GM18907 (cell line): ENCODE measurements at regions not wholly inside any gene's neighbourhood (a gene's known extent, or its start where the extent isn't known, plus 50 kb on each side); places are given as distances from the start of the nearest gene placed in this dataset.
"Not testable (repeated sequence)": the region's sequence is repeated elsewhere in the genome, so short reads cannot be mapped to it uniquely, and the experiment has no call there.

ENCODE experiments used
- ATAC-seq: cut with Tn5 transposase; IDR thresholded peaks from one replicate; pipeline ENCODE4 v1.9.1; 2021; ENCODE audit warnings: mild to moderate bottlenecking, moderate library complexity; ENCODE audit not compliant: unreplicated experiment

DNA sequence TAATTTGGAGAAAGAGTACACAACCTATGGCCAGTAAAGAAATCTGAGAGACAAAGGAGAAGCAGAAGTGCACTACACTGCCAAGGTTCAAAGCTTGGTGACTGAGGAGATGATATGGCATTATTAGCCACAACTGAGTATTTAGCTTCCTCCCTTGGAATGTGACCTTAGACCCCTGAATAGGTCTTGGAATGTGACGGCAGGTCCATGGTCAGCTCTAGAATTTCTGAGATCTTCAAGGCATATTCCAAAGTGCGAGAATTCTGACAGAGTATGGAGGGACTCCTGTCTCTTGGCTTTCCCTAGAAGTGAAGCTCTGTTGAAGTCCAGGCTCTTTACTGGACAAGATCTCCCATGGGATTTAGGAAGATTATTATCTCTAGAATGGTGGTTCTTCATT, 130.0 kb upstream of the FN1 start:
- no peak for ATAC-seq

DNA sequence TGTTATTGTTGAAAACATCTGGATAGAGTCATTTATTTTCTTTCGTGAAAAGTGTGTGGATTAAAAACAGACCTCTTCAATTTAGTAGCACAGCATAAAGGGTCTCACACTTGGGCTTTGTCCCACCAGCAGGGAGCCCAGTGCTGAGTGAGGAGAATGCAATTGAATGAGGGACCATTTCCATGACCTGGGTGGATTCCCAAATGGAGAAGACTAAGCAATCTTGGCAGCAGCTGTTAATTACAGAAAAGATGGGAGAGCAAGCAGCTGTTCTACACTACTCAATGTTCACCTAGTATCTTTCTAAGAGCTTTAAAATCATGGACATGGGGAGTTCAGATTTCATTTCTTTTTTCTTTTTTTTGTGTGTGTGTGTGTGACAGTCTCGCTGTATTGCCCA, 121.8 kb upstream of the FN1 start:
- ATAC-seq, result no peak

DNA sequence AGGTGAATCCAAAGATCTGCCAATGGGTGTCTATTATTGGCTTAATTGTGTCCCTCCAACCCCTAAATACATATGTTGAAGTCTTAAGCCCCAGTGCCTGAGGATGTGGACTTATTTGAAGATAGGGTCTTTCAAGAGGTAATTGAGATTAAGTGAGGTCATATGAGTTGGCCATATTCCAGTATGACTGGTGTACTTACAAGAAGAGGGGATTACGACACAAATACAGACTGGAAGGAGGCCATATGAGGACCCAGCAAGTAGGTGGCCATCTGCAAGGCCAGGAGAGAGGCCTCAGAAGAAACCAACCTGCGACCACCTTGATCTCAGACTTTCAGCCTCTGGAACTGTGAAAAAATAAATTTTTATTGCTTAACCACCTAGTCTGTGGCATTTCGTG, 121.1 kb upstream of the FN1 start:
- ATAC-seq, result no peak

DNA sequence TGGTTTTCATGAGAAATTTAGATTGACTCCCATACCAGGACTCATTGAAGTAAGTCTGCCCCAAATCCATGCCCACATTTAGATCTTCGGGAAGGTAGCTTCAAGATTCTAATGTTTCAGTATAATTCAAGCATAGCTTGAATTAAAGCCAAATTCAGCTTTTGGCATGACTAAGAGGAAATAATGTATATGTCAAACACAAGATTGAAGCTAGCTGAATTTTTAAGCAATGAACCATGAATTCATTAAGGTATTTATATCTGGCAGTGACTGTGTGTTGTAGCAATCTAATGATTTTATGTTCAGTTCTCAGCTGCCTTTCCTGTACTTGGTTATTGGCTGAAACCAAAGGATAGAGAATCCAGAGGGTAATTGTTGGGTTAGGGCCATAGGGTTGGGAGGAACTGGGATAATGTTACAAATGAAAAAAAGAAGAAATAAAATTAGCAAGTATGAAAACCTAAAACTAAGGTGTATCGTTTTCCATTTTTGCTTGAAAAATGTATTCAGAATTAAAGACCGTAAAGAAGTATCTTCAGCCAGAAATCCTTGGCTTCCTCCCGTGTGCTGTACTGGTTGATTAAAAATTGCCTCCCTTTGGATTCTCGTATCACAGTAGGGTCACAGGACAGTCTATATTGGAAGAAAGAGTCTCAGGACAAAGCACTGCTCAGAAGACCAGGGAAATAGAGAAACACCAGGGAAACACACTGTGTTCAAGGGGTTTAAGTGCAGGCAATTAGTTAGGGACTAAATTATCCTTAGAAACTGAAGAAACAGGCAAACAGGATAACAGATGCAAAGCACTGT, 119.0 kb upstream of the FN1 start:
- no peak for ATAC-seq

- ATAC-seq, result no peak
Observed at GRCh38 chr2:215553946-215554345, 118.1 kb upstream of the FN1 start.

GRCh38 chr2:215552144-215552580, 116.3 kb upstream of the FN1 start:
- no peak for ATAC-seq

GRCh38 chr2:215550331-215550730, 114.5 kb upstream of the FN1 start:
- no peak for ATAC-seq

- no peak for ATAC-seq
Observed at GRCh38 chr2:215548714-215549113, 112.8 kb upstream of the FN1 start.

DNA sequence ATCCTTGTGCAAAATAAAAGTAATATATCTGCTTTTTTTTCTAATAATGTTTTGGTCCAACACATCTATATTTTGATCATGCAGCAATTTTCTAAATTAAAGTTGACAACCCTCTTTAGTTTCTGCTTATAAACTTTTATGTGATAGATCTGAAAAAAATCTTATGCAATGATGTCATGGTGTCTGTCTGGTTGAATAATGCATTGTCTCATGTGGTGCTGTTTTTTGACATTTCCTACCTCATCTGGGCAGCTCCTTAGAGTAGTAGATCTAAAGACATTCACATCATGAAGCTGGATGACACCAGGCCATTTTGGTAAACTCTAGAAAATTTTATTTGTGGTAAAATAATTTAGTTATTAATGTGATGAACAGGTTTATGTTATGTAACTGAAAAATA, 106.8 kb upstream of the FN1 start:
- ATAC-seq, result no peak

- ATAC-seq, result no peak
Observed at GRCh38 chr2:215540658-215541057, 104.8 kb upstream of the FN1 start.

DNA sequence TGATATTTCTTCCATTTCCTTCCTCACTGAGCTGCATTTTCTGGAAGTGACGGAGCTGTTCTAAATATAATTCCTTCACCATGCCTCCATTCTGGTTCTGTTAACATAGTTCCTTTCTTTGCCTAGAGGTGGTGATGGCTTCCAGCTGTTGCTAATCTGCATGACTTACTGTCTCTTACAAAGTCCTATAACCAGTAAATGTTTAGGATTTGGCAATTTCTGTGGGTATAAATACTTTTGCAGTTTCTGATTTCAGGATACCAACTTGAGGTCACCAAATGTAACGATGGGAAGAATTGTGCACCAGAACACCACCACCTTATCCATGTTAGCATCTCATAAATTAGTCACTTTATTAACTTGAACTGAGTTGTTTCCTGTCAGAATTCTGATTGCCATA, 101.7 kb upstream of the FN1 start:
- no peak for ATAC-seq

DNA sequence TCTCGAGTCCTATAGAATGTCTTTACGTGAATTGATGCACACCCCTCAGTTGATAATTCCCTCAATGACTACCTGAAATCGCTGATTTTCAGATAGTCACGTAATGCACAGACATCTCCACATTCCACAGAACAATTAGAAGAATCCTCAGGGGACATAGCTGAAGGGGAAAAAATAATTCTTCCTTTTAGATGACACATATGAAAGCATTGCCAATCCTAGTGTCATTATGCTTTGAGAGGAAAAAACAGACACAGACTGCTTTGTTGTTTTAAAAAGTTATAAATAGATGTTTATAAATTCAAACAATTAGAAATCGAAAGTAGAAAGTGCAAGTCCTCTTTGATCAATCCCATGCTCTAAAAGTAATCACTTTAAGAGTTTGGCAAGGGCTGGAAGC, 100.6 kb upstream of the FN1 start:
- ATAC-seq, result no peak

- ATAC-seq, result no peak
Observed at GRCh38 chr2:215535741-215536140, 99.9 kb upstream of the FN1 start.

- ATAC-seq, result no peak
Observed at GRCh38 chr2:215535125-215535668, 99.3 kb upstream of the FN1 start.

- not testable (repeated sequence) for ATAC-seq
Observed at GRCh38 chr2:215533716-215534115, 97.8 kb upstream of the FN1 start.

GRCh38 chr2:215532844-215533243, 97.0 kb upstream of the FN1 start:
- ATAC-seq, result no peak

DNA sequence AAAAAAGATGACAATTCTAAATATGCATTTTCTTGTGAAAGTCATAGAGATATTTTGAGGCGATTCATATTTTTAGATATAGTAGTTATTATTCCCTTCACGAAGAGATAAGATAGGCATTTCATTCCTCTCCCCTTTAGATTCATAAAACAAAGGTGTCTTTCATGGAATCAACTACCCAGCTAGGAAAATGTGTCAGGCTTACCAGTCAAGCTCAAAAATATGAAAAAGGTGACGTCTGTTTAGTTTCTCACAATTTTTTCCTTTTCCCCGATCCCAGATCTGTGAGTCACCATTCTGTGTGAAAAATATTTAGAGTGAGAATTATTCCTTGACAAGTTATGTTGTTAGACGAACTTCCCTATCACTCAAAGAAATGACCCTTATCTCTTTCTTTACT, 95.4 kb upstream of the FN1 start:
- ATAC-seq, result no peak

- ATAC-seq, result no peak
Observed at GRCh38 chr2:215530191-215530968, 94.5 kb upstream of the FN1 start.

DNA sequence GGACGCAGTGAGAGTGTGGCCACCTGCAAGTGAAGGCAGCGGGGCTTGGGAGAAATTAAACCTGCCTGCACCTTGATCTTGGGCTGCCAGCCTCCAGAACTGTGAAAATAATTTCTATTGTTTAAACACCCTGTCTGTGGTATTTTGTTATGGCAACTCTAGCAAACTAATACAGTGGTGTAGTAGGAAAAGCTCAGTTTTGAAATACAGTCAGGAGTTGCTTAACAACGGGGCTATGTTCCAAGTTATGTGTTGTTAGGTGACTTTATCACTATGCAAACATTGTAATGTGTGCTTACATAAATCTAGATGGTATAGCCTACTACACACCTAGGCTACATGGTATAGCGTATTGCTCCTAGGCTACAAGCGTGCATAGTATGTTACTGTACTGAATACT, 93.4 kb upstream of the FN1 start:
- ATAC-seq, result no peak

DNA sequence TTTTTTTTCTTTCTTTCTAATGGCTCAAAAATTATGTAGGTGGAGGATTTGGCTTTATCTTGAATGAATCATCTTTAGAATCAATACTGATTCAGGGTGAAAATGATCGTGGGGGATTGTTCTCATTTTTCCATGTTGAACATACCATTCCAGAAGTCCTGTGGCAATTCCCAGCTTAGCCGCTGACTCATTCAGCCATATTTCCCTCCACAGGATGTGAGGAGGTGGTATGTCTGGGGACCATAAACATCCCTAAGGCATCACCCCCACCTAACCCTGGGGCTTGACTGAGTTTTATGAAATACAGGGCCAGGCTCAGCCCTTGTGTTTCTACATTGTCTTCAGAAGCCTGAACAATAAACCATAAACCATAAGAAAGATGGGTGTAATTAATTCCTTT, 92.7 kb upstream of the FN1 start:
- ATAC-seq, result no peak

DNA sequence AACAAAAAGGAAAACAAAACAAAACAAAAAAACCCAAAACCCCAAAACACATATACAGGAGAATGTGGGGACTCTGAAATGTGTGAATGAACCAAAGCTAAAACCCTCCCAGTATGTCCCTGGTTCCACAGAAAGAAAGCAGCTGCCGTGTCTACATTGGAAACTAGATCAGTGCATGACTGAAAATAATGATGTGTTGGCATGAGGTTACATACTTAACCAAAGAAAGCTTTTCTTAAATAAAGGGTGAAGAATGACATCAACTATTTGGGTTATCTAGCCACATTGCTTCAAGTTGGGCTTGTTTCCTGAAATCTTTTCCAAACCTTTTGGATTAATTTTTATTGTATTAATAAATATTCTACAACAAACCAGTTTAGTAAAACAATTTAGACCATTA, 91.9 kb upstream of the FN1 start:
- no peak for ATAC-seq

DNA sequence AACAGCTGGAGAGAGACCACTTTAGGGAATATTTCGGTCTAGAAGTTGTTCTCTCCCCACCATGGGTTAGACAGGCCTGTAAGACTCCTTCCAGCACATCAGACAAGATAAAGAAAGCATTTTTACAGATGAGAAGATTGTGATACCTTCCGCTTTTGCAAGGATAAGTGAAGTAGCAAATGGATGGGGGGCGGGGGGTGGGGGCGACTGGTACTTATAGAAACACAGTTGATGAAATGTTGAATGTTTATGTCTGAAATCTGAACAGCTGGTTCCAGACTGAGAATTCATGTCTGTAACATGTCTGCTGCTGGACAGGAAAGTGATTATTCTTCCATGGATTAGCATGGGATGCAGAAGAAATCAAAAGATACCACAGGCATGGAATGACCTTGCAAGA, 90.5 kb upstream of the FN1 start:
- ATAC-seq, result no peak
